GM23338 (cell line): ENCODE measurements at regions not wholly inside any gene's neighbourhood (a gene's known extent, or its start where the extent isn't known, plus 50 kb on each side); places are given as distances from the start of the nearest gene placed in this dataset.

Experiments used
- ATAC-seq: fragments of 200-7000 bp; cut with Tn5 transposase; 3 replicates; pipeline ENCODE4 v1.9.1; 2020
- DNase-seq: peaks from one replicate; pipeline ENCODE4 v3.0.0-alpha.2; 2015; ENCODE audit warnings: low spot score
- H2AFZ ChIP-seq: fragments of 200-600 bp; sonication (generic); 2 replicates; pipeline ENCODE4 v1.8.0; 2016; ENCODE audit warnings: antibody characterized with exemption, mild to moderate bottlenecking, moderate library complexity
- H3F3A ChIP-seq: fragments of 200-600 bp; sonication (generic); replicated peaks from 2 replicates; pipeline ENCODE4 v1.8.0; 2017; ENCODE audit warnings: antibody characterized with exemption, mixed run types, low read depth
- H3K27ac ChIP-seq: fragments of 200-600 bp; sonication (generic); 2 replicates; pipeline ENCODE4 v1.6.1; 2016; ENCODE audit warnings: low read depth
- H3K27me3 ChIP-seq: fragments of 200-600 bp; sonication (generic); 2 replicates; pipeline ENCODE4 v1.8.0; 2016; ENCODE audit warnings: mild to moderate bottlenecking, mixed run types, moderate library complexity; ENCODE audit not compliant: insufficient read depth
- H3K36me3 ChIP-seq: fragments of 200-600 bp; sonication (generic); 2 replicates; pipeline ENCODE4 v1.8.0; 2016; ENCODE audit warnings: mild to moderate bottlenecking; ENCODE audit not compliant: insufficient read depth
- H3K4me1 ChIP-seq: fragments of 200-600 bp; sonication (generic); 2 replicates; pipeline ENCODE4 v1.8.0; 2016; ENCODE audit warnings: mild to moderate bottlenecking, moderate library complexity; ENCODE audit not compliant: insufficient read depth
- H3K4me2 ChIP-seq: fragments of 200-600 bp; sonication (generic); 2 replicates; pipeline ENCODE4 v1.7.1; 2017; ENCODE audit warnings: mixed run types
- H3K4me3 ChIP-seq: fragments of 200-600 bp; sonication (generic); 2 replicates; pipeline ENCODE4 v1.6.1; 2016; ENCODE audit warnings: mixed run types
- H3K79me2 ChIP-seq: fragments of 200-600 bp; sonication (generic); replicated peaks from 2 replicates; pipeline ENCODE4 v1.8.0; 2017; ENCODE audit warnings: mild to moderate bottlenecking; ENCODE audit not compliant: insufficient read depth
- H3K9me2 ChIP-seq: fragments of 200-600 bp; sonication (generic); 2 replicates; pipeline ENCODE4 v1.8.0; 2017; ENCODE audit not compliant: insufficient read depth
- H4K20me1 ChIP-seq: fragments of 200-600 bp; sonication (generic); replicated peaks from 2 replicates; pipeline ENCODE4 v1.8.0; 2017; ENCODE audit warnings: mild to moderate bottlenecking; ENCODE audit not compliant: insufficient read depth
- H3K27ac Mint-ChIP-seq: 2 replicates; pipeline ENCODE4 v1.8.0; 2020; ENCODE audit warnings: inconsistent platforms, mild to moderate bottlenecking, moderate library complexity, mixed read lengths
- H3K27me3 Mint-ChIP-seq: 3 replicates; pipeline ENCODE4 v1.8.0; 2022; ENCODE audit warnings: low read depth, mild to moderate bottlenecking, moderate library complexity, mixed read lengths, inconsistent platforms; ENCODE audit not compliant: insufficient read depth, poor library complexity
- H3K36me3 Mint-ChIP-seq: 3 replicates; pipeline ENCODE4 v1.8.0; 2021; ENCODE audit warnings: low read depth, mild to moderate bottlenecking, inconsistent platforms, moderate library complexity, mixed read lengths
- H3K4me1 Mint-ChIP-seq: 3 replicates; pipeline ENCODE4 v1.8.0; 2020; ENCODE audit warnings: mild to moderate bottlenecking, inconsistent platforms, mixed read lengths
- H3K4me3 Mint-ChIP-seq: 3 replicates; pipeline ENCODE4 v1.8.0; 2021; ENCODE audit warnings: moderate library complexity, mild to moderate bottlenecking, inconsistent platforms, mixed read lengths
- H3K9me3 Mint-ChIP-seq: 3 replicates; pipeline ENCODE4 v1.8.0; 2020; ENCODE audit warnings: moderate library complexity, mild to moderate bottlenecking, inconsistent platforms, mixed read lengths
- ZNF331 ChIP-seq: fragments of 250-450 bp; sonication (Bioruptor Pico); IDR thresholded peaks from 2 replicates; pipeline ENCODE4 v1.5.0; 2020; ENCODE audit warnings: low read depth, mild to moderate bottlenecking, moderate library complexity
- TF ChIP-seq, protein P1 (sequence below): fragments of 250-450 bp; sonication (Bioruptor Pico); IDR thresholded peaks from 2 replicates; pipeline ENCODE4 v1.5.0; 2020; ENCODE audit warnings: mild to moderate bottlenecking, moderate library complexity
- TF ChIP-seq, protein P2 (sequence below): IDR thresholded peaks from one replicate; pipeline ENCODE4 v1.6.1; 2018; ENCODE audit warnings: antibody characterized with exemption; ENCODE audit not compliant: unreplicated experiment

DNA sequence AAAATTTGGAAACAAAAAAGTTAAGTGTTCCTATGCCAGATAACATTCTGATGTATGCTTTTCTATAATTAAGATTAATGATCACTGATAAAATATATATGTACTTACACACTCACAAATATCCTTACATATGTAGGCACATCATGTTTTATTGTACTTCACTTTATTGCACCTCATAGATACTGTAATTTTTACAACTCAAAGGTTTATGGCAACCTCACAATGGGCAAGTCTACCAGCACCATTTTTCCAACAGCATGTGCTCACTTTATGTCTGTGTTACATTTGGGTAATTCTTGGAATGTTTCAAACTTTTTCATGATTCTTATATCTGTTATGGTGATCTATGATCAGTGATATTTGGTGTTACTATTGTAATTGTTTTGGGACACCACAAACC lies 57.8 kb upstream of the GPRIN3 start (continued):
- TF ChIP-seq, protein P1, sequence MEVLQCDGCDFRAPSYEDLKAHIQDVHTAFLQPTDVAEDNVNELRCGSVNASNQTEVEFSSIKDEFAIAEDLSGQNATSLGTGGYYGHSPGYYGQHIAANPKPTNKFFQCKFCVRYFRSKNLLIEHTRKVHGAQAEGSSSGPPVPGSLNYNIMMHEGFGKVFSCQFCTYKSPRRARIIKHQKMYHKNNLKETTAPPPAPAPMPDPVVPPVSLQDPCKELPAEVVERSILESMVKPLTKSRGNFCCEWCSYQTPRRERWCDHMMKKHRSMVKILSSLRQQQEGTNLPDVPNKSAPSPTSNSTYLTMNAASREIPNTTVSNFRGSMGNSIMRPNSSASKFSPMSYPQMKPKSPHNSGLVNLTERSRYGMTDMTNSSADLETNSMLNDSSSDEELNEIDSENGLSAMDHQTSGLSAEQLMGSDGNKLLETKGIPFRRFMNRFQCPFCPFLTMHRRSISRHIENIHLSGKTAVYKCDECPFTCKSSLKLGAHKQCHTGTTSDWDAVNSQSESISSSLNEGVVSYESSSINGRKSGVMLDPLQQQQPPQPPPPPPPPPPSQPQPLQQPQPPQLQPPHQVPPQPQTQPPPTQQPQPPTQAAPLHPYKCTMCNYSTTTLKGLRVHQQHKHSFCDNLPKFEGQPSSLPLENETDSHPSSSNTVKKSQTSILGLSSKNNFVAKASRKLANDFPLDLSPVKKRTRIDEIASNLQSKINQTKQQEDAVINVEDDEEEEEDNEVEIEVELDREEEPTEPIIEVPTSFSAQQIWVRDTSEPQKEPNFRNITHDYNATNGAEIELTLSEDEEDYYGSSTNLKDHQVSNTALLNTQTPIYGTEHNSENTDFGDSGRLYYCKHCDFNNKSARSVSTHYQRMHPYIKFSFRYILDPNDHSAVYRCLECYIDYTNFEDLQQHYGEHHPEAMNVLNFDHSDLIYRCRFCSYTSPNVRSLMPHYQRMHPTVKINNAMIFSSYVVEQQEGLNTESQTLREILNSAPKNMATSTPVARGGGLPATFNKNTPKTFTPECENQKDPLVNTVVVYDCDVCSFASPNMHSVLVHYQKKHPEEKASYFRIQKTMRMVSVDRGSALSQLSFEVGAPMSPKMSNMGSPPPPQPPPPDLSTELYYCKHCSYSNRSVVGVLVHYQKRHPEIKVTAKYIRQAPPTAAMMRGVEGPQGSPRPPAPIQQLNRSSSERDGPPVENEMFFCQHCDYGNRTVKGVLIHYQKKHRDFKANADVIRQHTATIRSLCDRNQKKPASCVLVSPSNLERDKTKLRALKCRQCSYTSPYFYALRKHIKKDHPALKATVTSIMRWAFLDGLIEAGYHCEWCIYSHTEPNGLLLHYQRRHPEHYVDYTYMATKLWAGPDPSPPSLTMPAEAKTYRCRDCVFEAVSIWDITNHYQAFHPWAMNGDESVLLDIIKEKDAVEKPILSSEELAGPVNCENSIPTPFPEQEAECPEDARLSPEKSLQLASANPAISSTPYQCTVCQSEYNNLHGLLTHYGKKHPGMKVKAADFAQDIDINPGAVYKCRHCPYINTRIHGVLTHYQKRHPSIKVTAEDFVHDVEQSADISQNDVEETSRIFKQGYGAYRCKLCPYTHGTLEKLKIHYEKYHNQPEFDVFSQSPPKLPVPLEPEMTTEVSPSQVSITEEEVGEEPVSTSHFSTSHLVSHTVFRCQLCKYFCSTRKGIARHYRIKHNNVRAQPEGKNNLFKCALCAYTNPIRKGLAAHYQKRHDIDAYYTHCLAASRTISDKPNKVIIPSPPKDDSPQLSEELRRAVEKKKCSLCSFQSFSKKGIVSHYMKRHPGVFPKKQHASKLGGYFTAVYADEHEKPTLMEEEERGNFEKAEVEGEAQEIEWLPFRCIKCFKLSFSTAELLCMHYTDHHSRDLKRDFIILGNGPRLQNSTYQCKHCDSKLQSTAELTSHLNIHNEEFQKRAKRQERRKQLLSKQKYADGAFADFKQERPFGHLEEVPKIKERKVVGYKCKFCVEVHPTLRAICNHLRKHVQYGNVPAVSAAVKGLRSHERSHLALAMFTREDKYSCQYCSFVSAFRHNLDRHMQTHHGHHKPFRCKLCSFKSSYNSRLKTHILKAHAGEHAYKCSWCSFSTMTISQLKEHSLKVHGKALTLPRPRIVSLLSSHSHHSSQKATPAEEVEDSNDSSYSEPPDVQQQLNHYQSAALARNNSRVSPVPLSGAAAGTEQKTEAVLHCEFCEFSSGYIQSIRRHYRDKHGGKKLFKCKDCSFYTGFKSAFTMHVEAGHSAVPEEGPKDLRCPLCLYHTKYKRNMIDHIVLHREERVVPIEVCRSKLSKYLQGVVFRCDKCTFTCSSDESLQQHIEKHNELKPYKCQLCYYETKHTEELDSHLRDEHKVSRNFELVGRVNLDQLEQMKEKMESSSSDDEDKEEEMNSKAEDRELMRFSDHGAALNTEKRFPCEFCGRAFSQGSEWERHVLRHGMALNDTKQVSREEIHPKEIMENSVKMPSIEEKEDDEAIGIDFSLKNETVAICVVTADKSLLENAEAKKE (CRISPR knock-in tag) = no peak
- no peak for TF ChIP-seq ZNF331 (CRISPR knock-in tag)
- TF ChIP-seq, protein P2, sequence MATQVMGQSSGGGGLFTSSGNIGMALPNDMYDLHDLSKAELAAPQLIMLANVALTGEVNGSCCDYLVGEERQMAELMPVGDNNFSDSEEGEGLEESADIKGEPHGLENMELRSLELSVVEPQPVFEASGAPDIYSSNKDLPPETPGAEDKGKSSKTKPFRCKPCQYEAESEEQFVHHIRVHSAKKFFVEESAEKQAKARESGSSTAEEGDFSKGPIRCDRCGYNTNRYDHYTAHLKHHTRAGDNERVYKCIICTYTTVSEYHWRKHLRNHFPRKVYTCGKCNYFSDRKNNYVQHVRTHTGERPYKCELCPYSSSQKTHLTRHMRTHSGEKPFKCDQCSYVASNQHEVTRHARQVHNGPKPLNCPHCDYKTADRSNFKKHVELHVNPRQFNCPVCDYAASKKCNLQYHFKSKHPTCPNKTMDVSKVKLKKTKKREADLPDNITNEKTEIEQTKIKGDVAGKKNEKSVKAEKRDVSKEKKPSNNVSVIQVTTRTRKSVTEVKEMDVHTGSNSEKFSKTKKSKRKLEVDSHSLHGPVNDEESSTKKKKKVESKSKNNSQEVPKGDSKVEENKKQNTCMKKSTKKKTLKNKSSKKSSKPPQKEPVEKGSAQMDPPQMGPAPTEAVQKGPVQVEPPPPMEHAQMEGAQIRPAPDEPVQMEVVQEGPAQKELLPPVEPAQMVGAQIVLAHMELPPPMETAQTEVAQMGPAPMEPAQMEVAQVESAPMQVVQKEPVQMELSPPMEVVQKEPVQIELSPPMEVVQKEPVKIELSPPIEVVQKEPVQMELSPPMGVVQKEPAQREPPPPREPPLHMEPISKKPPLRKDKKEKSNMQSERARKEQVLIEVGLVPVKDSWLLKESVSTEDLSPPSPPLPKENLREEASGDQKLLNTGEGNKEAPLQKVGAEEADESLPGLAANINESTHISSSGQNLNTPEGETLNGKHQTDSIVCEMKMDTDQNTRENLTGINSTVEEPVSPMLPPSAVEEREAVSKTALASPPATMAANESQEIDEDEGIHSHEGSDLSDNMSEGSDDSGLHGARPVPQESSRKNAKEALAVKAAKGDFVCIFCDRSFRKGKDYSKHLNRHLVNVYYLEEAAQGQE = no peak

DNA sequence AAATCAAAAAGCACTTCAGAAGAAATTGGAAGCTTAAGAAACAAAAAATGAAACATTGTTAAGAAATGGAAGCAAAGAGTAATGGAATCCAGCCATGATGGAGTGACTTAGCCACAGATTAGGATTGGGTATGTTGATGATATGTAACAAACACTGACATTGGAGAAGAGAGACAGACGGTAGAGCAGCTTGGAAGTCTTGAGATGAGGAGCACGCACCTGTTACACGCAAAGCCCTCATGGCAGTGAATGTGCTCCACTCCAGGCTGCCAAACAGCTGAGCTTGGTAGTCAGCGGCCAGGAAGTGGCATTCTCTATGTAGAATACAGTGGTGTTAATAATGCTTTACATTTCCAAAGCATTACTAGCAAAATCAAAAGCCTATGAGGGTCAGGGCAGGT lies 56.9 kb upstream of the GPRIN3 start:
- Histone ChIP-seq H3F3A (no peaks in the 10 kb centered on the region), H3K27me3 (no peaks in the 10 kb centered on the region), H3K9me2 (0 out of 2 replicates have a peak, but pooled peaks cover 13% of the 10 kb centered on the region), H3K4me1 (no peaks in the 10 kb centered on the region), H3K36me3 (no peaks in the 10 kb centered on the region), H3K4me2 (no peak overlapping the region), H4K20me1 (no peaks in the 10 kb centered on the region), H3K4me3 (no peak overlapping the region), H3K79me2 (no peaks in the 10 kb centered on the region), H3K27ac (no peak overlapping the region), H2AFZ (no peak overlapping the region)
- ATAC-seq = no peak
- no peak for DNase-seq
- Mint-ChIP-seq H3K4me1 (no peaks in the 10 kb centered on the region; the same call in 2 of the 3 replicates), H3K27me3 (no peaks in the 10 kb centered on the region), H3K9me3 (no peaks in the 10 kb centered on the region), H3K27ac (no peak overlapping the region), H3K36me3 (no peaks in the 10 kb centered on the region), H3K4me3 (no peak overlapping the region)
- TF ChIP-seq, protein P2 = no peak
